T-cell (primary cell): ENCODE measurements at regions not wholly inside any gene's neighbourhood (a gene's known extent, or its start where the extent isn't known, plus 50 kb on each side); places are given as distances from the start of the nearest gene placed in this dataset.

Experiments
- ATAC-seq, 4 experiments: fragments of 200-7000 bp in 3 of 4; fragments of 150-1000 bp in 1 of 4; cut with Tn5 transposase; replicated peaks in 1 of 4; 1 replicate in 3 of 4; 2 replicates in 1 of 4; pipeline ENCODE4 v1.10.0; 2021; ENCODE audit warnings: moderate library complexity in 3 of 4, mild to moderate bottlenecking in 2 of 4, moderate number of reproducible peaks in 1 of 4
- CTCF ChIA-PET, 2 donors: fragments of 300-600 bp; sonication (Branson Sonifier 250); formaldehyde crosslinking; loops; one replicate each; lab custom pipeline; 2022; ENCODE audit warnings: antibody characterized with exemption in 2 of 2; lab: Charles Lee
- POLR2A ChIA-PET, 2 donors: fragments of 300-600 bp; sonication (Branson Sonifier 250); formaldehyde crosslinking; loops; one replicate each; lab custom pipeline; 2022; ENCODE audit warnings: antibody characterized with exemption in 2 of 2; lab: Charles Lee
- DNase-seq, 35 experiments: peaks; one replicate each; pipeline versions ENCODE4 v3.0.0 to v3.0.0-alpha.2; 2013 to 2023
- H3K27ac ChIP-seq: one replicate; pipeline ENCODE4 v1.5.1; 2013; ENCODE audit warnings: low read length
- H3K27me3 ChIP-seq, 2 experiments: replicated peaks in 1 of 2; 1 replicate in 1 of 2; 2 replicates in 1 of 2; pipeline versions ENCODE4 v1.6.1 to v1.7.0; 2013; ENCODE audit warnings: low read length in 1 of 2, mixed read lengths in 1 of 2; ENCODE audit not compliant: control insufficient read depth in 2 of 2, insufficient read depth in 2 of 2; ENCODE audit errors: extremely low read depth in 1 of 2
- H3K36me3 ChIP-seq, 2 donors: 1 replicate in 1 of 2; 2 replicates in 1 of 2; pipeline versions ENCODE4 v1.6.1 to v1.7.0; 2013; ENCODE audit warnings: low read length in 1 of 2; ENCODE audit not compliant: control insufficient read depth in 2 of 2, insufficient read depth in 1 of 2; ENCODE audit errors: extremely low read depth in 1 of 2
- H3K4me1 ChIP-seq, 2 experiments: 1 replicate in 1 of 2; 2 replicates in 1 of 2; pipeline versions ENCODE4 v1.6.1 to v1.7.0; 2013; ENCODE audit warnings: low read length in 2 of 2, mixed read lengths in 1 of 2; ENCODE audit not compliant: insufficient read depth in 2 of 2, control insufficient read depth in 1 of 2; ENCODE audit errors: extremely low read depth in 1 of 2
- H3K4me3 ChIP-seq, 2 donors: 1 replicate in 1 of 2; 2 replicates in 1 of 2; pipeline versions ENCODE4 v1.5.1 to v1.7.0; 2013; ENCODE audit warnings: mild to moderate bottlenecking in 2 of 2, low read length in 1 of 2, moderate library complexity in 1 of 2; ENCODE audit not compliant: control insufficient read depth in 1 of 2; ENCODE audit errors: extremely low read depth in 1 of 2
- H3K9me3 ChIP-seq: 2 replicates; pipeline ENCODE4 v1.7.0; 2013
- H3K27ac Mint-ChIP-seq, 2 donors: one replicate each; pipeline ENCODE4 v1.8.0; 2020 to 2021; ENCODE audit warnings: mild to moderate bottlenecking in 2 of 2, mixed read lengths in 2 of 2
- H3K27me3 Mint-ChIP-seq, 2 donors: one replicate each; pipeline ENCODE4 v1.8.0; 2021 to 2022; ENCODE audit warnings: mixed read lengths in 2 of 2
- H3K36me3 Mint-ChIP-seq: one replicate; pipeline ENCODE4 v1.8.0; 2021; ENCODE audit warnings: mixed read lengths
- H3K4me1 Mint-ChIP-seq, 3 donors: one replicate each; pipeline ENCODE4 v1.8.0; 2020 to 2022; ENCODE audit warnings: mixed read lengths in 3 of 3, mild to moderate bottlenecking in 1 of 3
- H3K4me3 Mint-ChIP-seq, 3 donors: one replicate each; pipeline ENCODE4 v1.8.0; 2020 to 2022; ENCODE audit warnings: mild to moderate bottlenecking in 3 of 3, mixed read lengths in 3 of 3, moderate library complexity in 3 of 3
- H3K9me3 Mint-ChIP-seq, 3 donors: one replicate each; pipeline ENCODE4 v1.8.0; 2020 to 2022; ENCODE audit warnings: mixed read lengths in 3 of 3
- WGBS: methylation state at CpG from one replicate; pipeline ENCODE4 v1.1.5; 2013; ENCODE audit warnings: missing lambda C conversion rate; ENCODE audit not compliant: insufficient coverage; 5-methylcytosine and 5-hydroxymethylcytosine counted together

DNA sequence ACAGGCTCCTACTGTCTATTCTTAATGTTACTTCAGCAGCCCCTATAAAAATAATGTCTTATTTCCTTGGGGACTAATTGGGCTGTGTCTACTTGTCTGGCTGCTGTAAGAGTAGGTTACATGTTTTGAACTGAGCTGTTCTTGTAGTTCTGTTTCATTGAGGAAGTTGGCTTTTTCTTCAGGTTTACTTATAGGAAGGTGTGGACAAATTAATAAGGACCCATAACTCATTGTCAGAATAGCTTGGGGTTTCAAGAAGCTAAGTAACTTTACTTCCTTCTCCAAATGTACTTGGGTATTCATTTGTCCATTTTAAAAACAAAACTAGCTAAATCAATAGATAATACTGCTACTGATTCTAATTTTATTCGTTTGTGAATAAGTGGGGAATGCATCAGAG lies 487.2 kb downstream of the FAT4 start:
- no CpG with 5 or more reads among the region's 1 CpG for WGBS
- Mint-ChIP-seq H3K4me3 (no peak overlapping the region), H3K9me3 (peaks cover 0 to 4% (median 0%) of the 10 kb centered on the region in 3 donors), H3K27ac (no peak overlapping the region), H3K36me3 (no peaks in the 10 kb centered on the region), H3K27me3 (no peaks in the 10 kb centered on the region), H3K4me1 (no peaks in the 10 kb centered on the region)
- no peak overlapping the region for H3K4me3 ChIP-seq
- no peak overlapping the region for H3K27ac ChIP-seq
- no peak for DNase-seq
- no peaks in the 10 kb centered on the region for H3K9me3 ChIP-seq
- ATAC-seq, result no peak
- no peaks in the 10 kb centered on the region for H3K4me1 ChIP-seq
- H3K27me3 ChIP-seq, result no peaks in the 10 kb centered on the region
- POLR2A ChIA-PET, result no interaction called here
- no peaks in the 10 kb centered on the region for H3K36me3 ChIP-seq
- CTCF ChIA-PET, result no interaction called here

DNA sequence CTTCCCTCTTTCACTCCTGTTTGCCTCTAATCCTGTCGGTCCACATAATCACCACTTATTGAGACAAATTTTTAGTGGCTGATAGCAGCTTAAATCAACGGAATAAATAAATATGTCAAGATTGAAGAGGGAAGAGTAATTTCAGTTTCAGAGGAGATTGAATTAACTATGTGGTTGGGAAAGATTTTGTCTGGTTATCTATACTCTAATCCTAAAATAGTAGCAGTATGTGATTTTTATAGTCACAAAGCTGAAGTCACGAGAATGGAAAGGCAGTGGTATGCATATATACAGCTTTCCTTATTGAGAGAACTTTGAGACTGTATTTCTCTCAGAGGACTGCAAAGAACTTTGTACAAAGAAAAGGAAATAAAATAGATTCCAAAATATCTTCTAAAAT lies 493.3 kb downstream of the FAT4 start:
- CTCF ChIA-PET, result no interaction called here
- POLR2A ChIA-PET, result interaction anchor here in 1 of 2 donors (0.7 kb wide), 1 partner anchor 127 kb away, joined by 3 read pairs; no protein-coding TSS in a partner anchor
- no CpG with 5 or more reads among the region's 3 CpGs for WGBS
- ATAC-seq, result no peak
- Histone ChIP-seq H3K27me3 (no peaks in the 10 kb centered on the region), H3K27ac (no peak overlapping the region), H3K4me1 (no peaks in the 10 kb centered on the region), H3K9me3 (no peaks in the 10 kb centered on the region), H3K4me3 (no peak overlapping the region), H3K36me3 (no peaks in the 10 kb centered on the region)
- H3K9me3 Mint-ChIP-seq, result peaks cover 0 to 2% (median under 1%) of the 10 kb centered on the region in 3 donors
- H3K4me1 Mint-ChIP-seq, result no peaks in the 10 kb centered on the region
- H3K36me3 Mint-ChIP-seq, result no peaks in the 10 kb centered on the region
- no peaks in the 10 kb centered on the region for H3K27me3 Mint-ChIP-seq
- no peak for DNase-seq
- no peak overlapping the region for H3K4me3 Mint-ChIP-seq
- H3K27ac Mint-ChIP-seq, result no peak overlapping the region

DNA sequence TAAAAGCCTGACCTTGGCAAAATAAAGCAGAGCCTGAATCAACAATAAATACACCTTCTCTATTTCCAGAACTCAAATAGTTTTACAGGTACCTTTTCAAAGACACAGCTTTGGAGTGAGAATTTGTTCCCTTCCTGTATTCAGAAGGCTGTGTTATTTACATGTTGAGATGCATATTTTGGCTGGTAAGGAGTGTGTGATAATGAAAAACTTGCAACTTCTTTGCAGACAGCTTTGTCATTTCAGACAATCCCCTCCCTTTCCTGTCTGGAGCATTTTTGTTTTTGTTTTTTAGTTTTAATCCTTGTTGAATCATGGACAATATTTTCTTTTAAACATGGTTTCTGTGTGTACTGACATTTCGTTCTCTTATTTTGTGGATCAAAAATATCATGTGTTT lies 493.8 kb downstream of the FAT4 start:
- Histone ChIP-seq H3K36me3 (no peaks in the 10 kb centered on the region), H3K9me3 (no peaks in the 10 kb centered on the region), H3K4me1 (no peaks in the 10 kb centered on the region), H3K27me3 (no peaks in the 10 kb centered on the region), H3K27ac (no peak overlapping the region), H3K4me3 (no peak overlapping the region)
- Mint-ChIP-seq H3K27ac (no peak overlapping the region), H3K4me1 (no peaks in the 10 kb centered on the region), H3K27me3 (no peaks in the 10 kb centered on the region), H3K9me3 (peaks cover 0 to 6% (median 2%) of the 10 kb centered on the region in 3 donors), H3K4me3 (no peak overlapping the region), H3K36me3 (no peaks in the 10 kb centered on the region)
- no peak for DNase-seq
- ATAC-seq, result no peak
- no CpG with 5 or more reads among the region's 1 CpG for WGBS
- ChIA-PET POLR2A (no interaction called here), CTCF (no interaction called here)

DNA sequence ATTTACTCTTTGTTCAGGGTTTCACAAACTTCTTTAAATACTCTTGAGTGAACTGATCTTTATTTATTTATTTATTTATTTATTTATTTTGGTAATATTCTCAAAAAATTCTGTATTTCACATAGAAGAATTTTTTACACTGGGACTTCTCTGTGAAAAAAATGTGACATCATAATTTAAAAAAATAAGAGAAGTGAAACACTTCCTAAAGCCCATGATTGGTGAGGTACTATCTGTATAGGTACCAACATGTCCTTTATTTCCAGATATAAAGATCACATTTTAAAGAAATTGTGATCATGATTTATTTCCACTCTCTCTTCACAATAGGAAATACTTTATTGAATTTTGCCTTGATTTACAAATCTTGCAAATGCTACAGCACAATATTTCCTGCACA lies 497.1 kb downstream of the FAT4 start:
- Mint-ChIP-seq H3K27ac (no peak overlapping the region), H3K4me3 (no peak overlapping the region), H3K4me1 (no peaks in the 10 kb centered on the region), H3K36me3 (no peaks in the 10 kb centered on the region), H3K27me3 (no peaks in the 10 kb centered on the region), H3K9me3 (peaks cover 0 to 18% (median 8%) of the 10 kb centered on the region in 3 donors)
- ChIA-PET POLR2A (no interaction called here), CTCF (no interaction called here)
- no peak for DNase-seq
- Histone ChIP-seq H3K4me3 (no peak overlapping the region), H3K9me3 (no peaks in the 10 kb centered on the region), H3K27me3 (no peaks in the 10 kb centered on the region), H3K4me1 (no peaks in the 10 kb centered on the region), H3K27ac (no peak overlapping the region), H3K36me3 (no peaks in the 10 kb centered on the region)
- no peak for ATAC-seq

DNA sequence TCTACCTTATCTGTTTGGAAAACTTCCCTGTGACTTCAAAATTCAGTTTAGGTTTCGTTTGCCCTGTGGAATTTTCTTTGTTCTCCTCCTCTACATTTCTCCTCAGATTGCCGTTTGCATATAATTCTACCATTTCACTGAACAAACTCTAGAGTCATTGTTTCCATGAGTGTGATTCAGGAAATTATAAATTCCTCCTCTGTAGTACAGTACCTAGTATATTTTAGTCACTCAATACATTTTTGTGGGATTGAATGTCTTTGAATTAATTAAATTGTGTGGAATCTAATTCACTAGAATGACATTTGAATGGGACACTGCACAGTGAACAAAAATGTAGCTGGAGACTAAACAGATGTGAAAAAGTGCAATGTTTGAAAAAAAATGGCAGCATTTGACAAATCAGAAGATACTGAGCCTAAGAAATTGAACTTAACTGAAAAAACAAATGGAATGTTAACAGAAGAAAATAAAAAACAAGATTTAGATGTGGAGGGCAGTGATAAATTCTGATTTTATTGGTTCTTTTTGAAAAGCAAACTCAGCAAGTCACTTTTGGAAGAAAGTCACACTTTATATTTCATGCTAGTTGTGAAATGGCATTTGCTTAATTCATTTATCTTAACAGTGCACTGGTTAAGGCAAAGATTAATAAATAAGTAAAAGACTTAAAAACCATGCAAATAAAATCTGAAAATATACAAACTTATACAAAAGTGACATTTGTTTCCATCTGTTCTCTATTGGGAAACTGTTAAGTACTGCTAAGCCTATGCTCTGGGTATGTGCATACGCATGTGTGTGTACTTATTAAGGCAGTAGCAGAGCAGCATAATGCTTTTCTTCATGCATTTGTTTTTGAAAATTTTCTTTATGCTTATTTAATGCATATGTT lies 512.3 kb downstream of the FAT4 start:
- Mint-ChIP-seq H3K4me1 (no peaks in the 10 kb centered on the region), H3K4me3 (no peak overlapping the region), H3K27me3 (no peaks in the 10 kb centered on the region), H3K27ac (no peak overlapping the region), H3K9me3 (peaks cover 2 to 12% (median 7%) of the 10 kb centered on the region in 3 donors), H3K36me3 (no peaks in the 10 kb centered on the region)
- DNase-seq (no peak), ATAC-seq (no peak)
- Histone ChIP-seq H3K36me3 (no peaks in the 10 kb centered on the region), H3K27ac (no peak overlapping the region), H3K4me3 (no peak overlapping the region), H3K27me3 (no peaks in the 10 kb centered on the region), H3K9me3 (no peaks in the 10 kb centered on the region), H3K4me1 (no peaks in the 10 kb centered on the region)
- WGBS, result no CpG with 5 or more reads among the region's 3 CpGs
- CTCF ChIA-PET, result no interaction called here
- POLR2A ChIA-PET, result no interaction called here

DNA sequence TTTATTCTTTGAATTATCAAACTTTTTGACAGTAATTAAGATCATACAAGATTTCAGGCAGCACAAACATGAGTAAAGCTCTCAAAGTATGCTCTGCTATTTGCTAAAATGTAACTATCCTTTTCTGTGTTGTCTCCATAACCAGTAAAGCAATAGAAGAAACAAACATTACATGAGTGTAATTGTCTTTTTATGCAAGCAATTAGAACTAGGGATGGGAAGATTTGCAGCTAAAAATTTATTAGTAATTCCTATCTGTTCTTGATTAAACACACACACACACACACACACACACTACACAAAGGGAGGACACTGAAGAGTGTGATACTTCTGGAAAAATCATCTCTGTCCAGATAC lies 512.9 kb downstream of the FAT4 start:
- Mint-ChIP-seq H3K36me3 (no peaks in the 10 kb centered on the region), H3K4me1 (no peaks in the 10 kb centered on the region), H3K4me3 (no peak overlapping the region), H3K9me3 (peaks cover 3 to 15% (median 9%) of the 10 kb centered on the region in 3 donors), H3K27me3 (no peaks in the 10 kb centered on the region), H3K27ac (no peak overlapping the region)
- ChIA-PET CTCF (no interaction called here), POLR2A (no interaction called here)
- Histone ChIP-seq H3K27me3 (no peaks in the 10 kb centered on the region), H3K27ac (no peak overlapping the region), H3K4me1 (no peaks in the 10 kb centered on the region), H3K4me3 (no peak overlapping the region), H3K9me3 (no peaks in the 10 kb centered on the region), H3K36me3 (no peaks in the 10 kb centered on the region)
- DNase-seq (no peak), ATAC-seq (no peak)
